ENCODE measurements at regions not wholly inside any gene's neighbourhood (a gene's known extent, or its start where the extent isn't known, plus 50 kb on each side); places are given as distances from the start of the nearest gene placed in this dataset.

GRCh38 chr4:41853973-41854372, 81.3 kb upstream of the TMEM33 start (continued):
- TF ChIP-seq ZSCAN18 (CRISPR knock-in tag; IDR thresholded peaks at IDR 0.05): no peak
- TF ChIP-seq TEAD1 (CRISPR knock-in tag; IDR thresholded peaks at IDR 0.05): no peak
- no peak for TF ChIP-seq MXD4 (CRISPR knock-in tag; IDR thresholded peaks at IDR 0.05; ENCODE audit: borderline replicate concordance)
- no peak for TF ChIP-seq GABPB1 (CRISPR knock-in tag; IDR thresholded peaks at IDR 0.05)
- TF ChIP-seq MYBL2 (CRISPR knock-in tag; IDR thresholded peaks at IDR 0.05): no peak
- TF ChIP-seq HMGA2 (CRISPR knock-in tag; IDR thresholded peaks at IDR 0.05): no peak
- TF ChIP-seq STAT6 (CRISPR knock-in tag; conservative IDR thresholded peaks at IDR 0.05; ENCODE audit: low read depth): no peak

GRCh38 chr4:41852229-41852628, 83.0 kb upstream of the TMEM33 start:
- H3K9me3 Mint-ChIP-seq: 0 out of 2 replicates have a peak, but pooled peaks cover 3% of the 10 kb centered on the region
- no peaks in the 10 kb centered on the region for H3K36me3 Mint-ChIP-seq
- ATAC-seq (no peak), DNase-seq (ENCODE audit: low spot score) (no peak)
- CTCF ChIA-PET: no interaction called here
- H3K27ac Mint-ChIP-seq: no peak overlapping the region
- TF ChIP-seq MXD4 (CRISPR knock-in tag; IDR thresholded peaks at IDR 0.05; ENCODE audit: borderline replicate concordance) (no peak), RORB (CRISPR knock-in tag; IDR thresholded peaks at IDR 0.05) (no peak), FOXP1 (CRISPR knock-in tag; IDR thresholded peaks at IDR 0.05; ENCODE audit: borderline replicate concordance) (no peak), FOXP4 (CRISPR knock-in tag; IDR thresholded peaks at IDR 0.05) (no peak), ZBTB43 (CRISPR knock-in tag; IDR thresholded peaks at IDR 0.05) (no peak)
- peaks cover 36% of the 10 kb centered on the region for H3K27me3 Mint-ChIP-seq (ENCODE audit: low read depth)
- no peak overlapping the region for H3K4me3 Mint-ChIP-seq
- H3K4me1 Mint-ChIP-seq: no peaks in the 10 kb centered on the region
- POLR2A ChIA-PET: no interaction called here

- H3K4me1 Mint-ChIP-seq: no peaks in the 10 kb centered on the region
- ATAC-seq (no peak), DNase-seq (ENCODE audit: low spot score) (no peak)
- H3K9me3 Mint-ChIP-seq: 0 out of 2 replicates have a peak, but pooled peaks cover 3% of the 10 kb centered on the region
- H3K27ac Mint-ChIP-seq: no peak overlapping the region
- H3K36me3 Mint-ChIP-seq: no peaks in the 10 kb centered on the region
- TF ChIP-seq ZNF121 (CRISPR knock-in tag; IDR thresholded peaks at IDR 0.05): no peak
- no peak for TF ChIP-seq HMGA2 (CRISPR knock-in tag; IDR thresholded peaks at IDR 0.05)
- no peak for TF ChIP-seq TEAD4 (CRISPR knock-in tag; IDR thresholded peaks at IDR 0.05)
- TF ChIP-seq ATF2 (CRISPR knock-in tag; IDR thresholded peaks at IDR 0.05; ENCODE audit: borderline replicate concordance, low read depth): no peak
- no peak for TF ChIP-seq GTF2I (CRISPR knock-in tag; conservative IDR thresholded peaks at IDR 0.05)
- TF ChIP-seq TCF7 (CRISPR knock-in tag; IDR thresholded peaks at IDR 0.05; ENCODE audit: low read depth): no peak
- no peak for TF ChIP-seq E2F1 (CRISPR knock-in tag; IDR thresholded peaks at IDR 0.05)
- no peak for TF ChIP-seq GRHL2 (CRISPR knock-in tag; IDR thresholded peaks at IDR 0.05; ENCODE audit: insufficient replicate concordance, severe bottlenecking)
- TF ChIP-seq ZNF425 (CRISPR knock-in tag; conservative IDR thresholded peaks at IDR 0.05): no peak
- POLR2A ChIA-PET: no interaction called here
- H3K27me3 Mint-ChIP-seq (ENCODE audit: low read depth): peaks cover 33% of the 10 kb centered on the region
- no peak overlapping the region for H3K4me3 Mint-ChIP-seq
- CTCF ChIA-PET: no interaction called here
These were observed 83.6 kb upstream of the TMEM33 start for GRCh38 chr4:41851621-41852020.
